ENCODE measurements at regions not wholly inside any gene's neighbourhood (a gene's known extent, or its start where the extent isn't known, plus 50 kb on each side); places are given as distances from the start of the nearest gene placed in this dataset.
"Not testable (repeated sequence)": the region's sequence is repeated elsewhere in the genome, so short reads cannot be mapped to it uniquely, and the experiment has no call there.

- DNase-seq (ENCODE audit: low read depth): no peak
- no peak overlapping the region for H3K4me3 ChIP-seq (ENCODE audit: low read depth, low read length)
- TF ChIP-seq CTCF (IDR thresholded peaks at IDR 0.05; ENCODE audit: insufficient read depth, low read depth, low read length, missing control alignments): no peak
Measured at GRCh38 chr1:194026422-194026821, 840.0 kb upstream of the B3GALT2 start.

- TF ChIP-seq CTCF (IDR thresholded peaks at IDR 0.05; ENCODE audit: insufficient read depth, low read depth, low read length, missing control alignments): no peak
- no peak for DNase-seq (ENCODE audit: low read depth)
- H3K4me3 ChIP-seq (ENCODE audit: low read depth, low read length): no peak overlapping the region
Measured at GRCh38 chr1:194024659-194025058, 838.2 kb upstream of the B3GALT2 start.

- H3K4me3 ChIP-seq (ENCODE audit: low read depth, low read length): no peak overlapping the region
- DNase-seq (ENCODE audit: low read depth): no peak
Measured at GRCh38 chr1:194014014-194014413, 827.6 kb upstream of the B3GALT2 start.

GRCh38 chr1:194013561-194013960 lies 827.1 kb upstream of the B3GALT2 start:
- no peak overlapping the region for H3K4me3 ChIP-seq (ENCODE audit: low read depth, low read length)
- TF ChIP-seq CTCF (IDR thresholded peaks at IDR 0.05; ENCODE audit: insufficient read depth, low read depth, low read length, missing control alignments): no peak
- no peak for DNase-seq (ENCODE audit: low read depth)

More at GRCh38 chr1:194014014-194014413, 827.6 kb upstream of the B3GALT2 start:
- TF ChIP-seq CTCF (IDR thresholded peaks at IDR 0.05; ENCODE audit: insufficient read depth, low read depth, low read length, missing control alignments): no peak

GRCh38 chr1:194004146-194004545 lies 817.7 kb upstream of the B3GALT2 start:
- TF ChIP-seq CTCF (IDR thresholded peaks at IDR 0.05; ENCODE audit: insufficient read depth, low read depth, low read length, missing control alignments): no peak
- H3K4me3 ChIP-seq (ENCODE audit: low read depth, low read length): no peak overlapping the region
- no peak for DNase-seq (ENCODE audit: low read depth)

- H3K4me3 ChIP-seq (ENCODE audit: low read depth, low read length); DNase-seq (ENCODE audit: low read depth): not testable (repeated sequence)
Measured at GRCh38 chr1:194001726-194002350, 815.4 kb upstream of the B3GALT2 start.

GRCh38 chr1:193988885-193989284 lies 802.5 kb upstream of the B3GALT2 start:
- H3K4me3 ChIP-seq (ENCODE audit: low read depth, low read length): no peak overlapping the region
- no peak for DNase-seq (ENCODE audit: low read depth)
- TF ChIP-seq CTCF (IDR thresholded peaks at IDR 0.05; ENCODE audit: insufficient read depth, low read depth, low read length, missing control alignments): no peak
